GM21447 (cell line): ENCODE measurements at regions not wholly inside any gene's neighbourhood (a gene's known extent, or its start where the extent isn't known, plus 50 kb on each side); places are given as distances from the start of the nearest gene placed in this dataset.

Experiments used
- ATAC-seq: cut with Tn5 transposase; IDR thresholded peaks from one replicate; pipeline ENCODE4 v1.9.1; 2021; ENCODE audit not compliant: unreplicated experiment

DNA sequence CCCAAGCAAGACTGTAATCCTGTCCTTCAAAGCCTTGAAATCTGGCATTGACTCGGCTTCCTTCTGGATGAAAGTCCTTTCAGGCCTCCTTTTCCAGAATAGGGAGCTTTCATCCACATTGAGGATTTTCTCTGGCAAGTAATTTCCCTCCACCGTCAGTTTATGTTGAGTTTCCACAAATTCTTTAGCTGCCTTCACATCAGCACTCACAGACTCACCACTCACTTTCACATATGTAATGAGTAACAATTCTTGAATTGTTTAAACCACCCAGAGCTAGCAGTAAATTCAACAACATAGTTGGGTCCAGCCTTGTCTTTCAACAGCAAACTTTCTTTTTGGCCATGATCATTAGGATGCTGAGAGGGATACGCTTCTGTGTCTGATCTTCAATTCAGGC, 84.3 kb upstream of the PRDM11 start:
- ATAC-seq: no peak

- ATAC-seq: no peak
Observed at GRCh38 chr11:45062974-45063635, 83.3 kb upstream of the PRDM11 start.

- ATAC-seq: no peak
Observed at GRCh38 chr11:45063669-45064068, 82.8 kb upstream of the PRDM11 start.

GRCh38 chr11:45067966-45068365, 78.5 kb upstream of the PRDM11 start:
- no peak for ATAC-seq

DNA sequence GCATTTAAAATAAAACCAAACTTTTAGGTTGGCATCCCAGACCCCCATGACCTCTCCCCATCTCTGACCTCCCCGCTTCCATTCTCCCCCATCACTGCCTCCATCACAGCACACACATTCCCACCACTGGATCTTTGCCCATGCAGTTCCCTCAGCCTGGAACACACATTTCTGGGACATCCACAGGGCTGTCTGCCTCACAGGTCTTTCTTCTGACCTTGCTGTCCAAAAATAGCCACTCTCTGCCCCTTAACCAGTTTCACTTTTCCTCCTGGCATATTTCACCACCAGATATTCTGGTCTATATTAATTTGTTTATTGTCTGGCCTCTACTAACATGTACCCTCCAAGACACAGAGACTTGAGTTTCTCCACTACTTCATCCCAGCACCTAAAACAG, 75.2 kb upstream of the PRDM11 start:
- ATAC-seq: no peak

DNA sequence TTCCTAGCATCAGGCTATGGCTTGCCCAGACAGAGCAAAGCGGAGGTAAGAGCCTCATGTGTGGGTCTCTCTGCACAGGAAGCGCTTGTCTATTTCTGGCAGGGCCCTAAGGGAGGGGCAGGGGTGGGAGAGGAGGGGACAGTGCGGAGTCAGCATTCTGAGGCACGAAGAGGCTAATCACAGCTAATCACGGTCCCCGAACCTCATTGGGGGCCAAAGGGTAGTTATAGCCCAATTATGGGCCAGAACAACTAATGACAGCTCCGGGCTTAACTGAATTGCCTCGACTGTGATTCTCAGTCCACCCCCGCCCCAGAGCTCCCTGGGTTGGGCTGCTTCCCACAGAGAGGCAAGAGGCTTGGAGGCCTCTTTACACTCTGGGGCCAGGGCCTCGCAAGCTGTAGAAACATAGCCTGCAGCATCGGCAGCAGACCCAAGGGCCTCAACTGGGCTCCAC, 72.7 kb upstream of the PRDM11 start:
- ATAC-seq: no peak

GRCh38 chr11:45075519-45075918, 70.9 kb upstream of the PRDM11 start:
- no peak for ATAC-seq

- no peak for ATAC-seq
Observed at GRCh38 chr11:45075952-45076351, 70.5 kb upstream of the PRDM11 start.

DNA sequence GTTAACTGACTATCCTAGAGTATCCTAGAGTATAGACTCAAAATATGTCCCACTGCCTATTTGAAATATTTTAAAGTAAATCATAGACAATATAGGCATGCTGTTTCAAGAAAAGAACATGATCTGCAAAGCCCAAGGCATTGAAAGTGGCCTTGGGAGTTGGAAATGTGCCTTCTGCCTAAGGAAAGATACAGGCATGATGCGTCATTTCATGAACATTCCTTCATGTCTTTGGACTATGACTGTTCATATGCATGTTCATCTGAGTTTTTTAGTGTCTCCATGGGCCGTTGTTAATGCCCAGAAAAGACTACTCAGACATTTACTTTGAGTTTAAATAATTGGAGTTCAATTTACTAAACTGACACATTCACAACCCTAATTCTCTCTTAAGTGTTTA, 69.7 kb upstream of the PRDM11 start:
- no peak for ATAC-seq

DNA sequence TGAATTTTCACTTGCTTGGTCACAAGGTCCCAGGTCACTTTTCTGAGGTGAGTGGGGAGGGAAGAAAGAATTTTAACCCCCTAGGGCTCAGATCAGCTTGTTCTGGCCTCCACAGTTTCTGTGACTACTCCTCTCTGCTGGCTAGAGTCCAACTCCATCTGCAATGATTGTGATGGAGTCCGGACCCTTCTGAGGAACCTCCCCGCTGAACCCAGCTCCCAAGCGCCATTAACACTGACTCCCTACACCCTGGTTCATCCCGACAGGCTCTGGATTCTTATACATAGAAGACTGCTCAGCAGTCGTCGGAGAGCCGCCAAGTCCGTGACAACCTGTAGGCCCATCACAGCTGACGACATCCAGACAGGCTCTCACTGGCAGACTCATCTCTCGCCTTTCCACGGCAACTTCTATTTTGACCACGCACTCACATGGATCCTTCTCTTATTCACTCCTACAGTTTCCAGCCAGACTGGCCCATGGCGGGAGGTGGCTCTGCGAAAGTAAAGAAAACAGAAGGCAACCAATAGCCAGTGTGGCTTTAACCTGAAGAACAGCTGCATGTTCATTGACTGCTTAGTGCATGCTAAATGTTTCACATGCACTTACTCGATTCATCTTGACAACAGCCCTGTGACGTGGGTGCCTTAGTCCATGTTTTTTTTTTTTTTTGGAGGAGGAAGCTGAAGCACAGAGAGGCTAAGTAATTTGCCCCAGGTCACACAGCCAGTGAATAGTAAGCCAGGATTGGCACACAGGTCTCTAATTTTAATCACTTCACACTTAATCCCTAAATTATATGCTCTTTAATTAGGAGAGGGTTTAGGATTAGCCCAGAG, 68.0 kb upstream of the PRDM11 start:
- ATAC-seq: no peak

- no peak for ATAC-seq
Observed at GRCh38 chr11:45079075-45079444, 67.4 kb upstream of the PRDM11 start.

- no peak for ATAC-seq
Observed at GRCh38 chr11:45079567-45079942, 66.9 kb upstream of the PRDM11 start.

DNA sequence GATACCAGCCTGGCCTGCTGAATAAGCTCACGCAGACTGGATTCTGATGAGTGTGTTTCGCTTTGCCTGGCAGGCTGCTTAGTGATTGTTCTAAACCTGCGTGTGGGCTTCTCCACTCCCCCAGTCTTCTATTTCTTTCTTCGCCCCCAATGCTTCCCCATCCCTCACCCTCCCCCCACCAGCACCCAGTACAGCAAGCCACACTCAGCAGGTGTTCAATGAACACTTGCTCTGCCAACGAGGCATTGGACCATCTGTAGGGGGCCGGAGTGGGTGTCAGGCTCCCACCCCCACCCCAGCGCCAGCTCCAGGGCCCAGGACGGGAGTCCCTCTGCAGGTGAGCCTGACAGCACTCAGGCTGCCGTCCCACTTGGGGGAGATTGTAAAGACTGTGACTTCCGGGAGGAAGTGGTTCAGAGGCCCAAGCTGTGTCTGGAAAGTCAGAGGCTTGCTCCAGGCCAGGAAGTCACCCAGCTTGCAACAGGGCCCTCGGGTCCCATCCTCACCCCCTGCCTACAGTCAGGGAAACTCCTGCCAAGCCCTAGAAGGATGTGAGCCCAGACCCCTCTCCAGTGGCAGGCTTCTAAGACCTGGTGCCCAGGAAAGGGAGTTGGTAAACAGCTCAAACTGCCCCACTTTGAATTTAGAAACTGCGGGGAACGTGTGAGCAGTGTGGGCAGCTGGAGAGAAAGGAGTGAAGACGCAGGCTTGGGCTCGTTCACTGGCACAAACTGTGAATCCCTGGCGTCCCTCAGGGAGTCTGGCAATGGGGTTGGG, 66.3 kb upstream of the PRDM11 start:
- peak; percentile 73 for ATAC-seq

GRCh38 chr11:45082744-45083543, 63.5 kb upstream of the PRDM11 start:
- no peak for ATAC-seq

GRCh38 chr11:45083544-45084087, 62.8 kb upstream of the PRDM11 start:
- ATAC-seq: no peak

GRCh38 chr11:45085646-45086501, 60.6 kb upstream of the PRDM11 start:
- no peak for ATAC-seq

DNA sequence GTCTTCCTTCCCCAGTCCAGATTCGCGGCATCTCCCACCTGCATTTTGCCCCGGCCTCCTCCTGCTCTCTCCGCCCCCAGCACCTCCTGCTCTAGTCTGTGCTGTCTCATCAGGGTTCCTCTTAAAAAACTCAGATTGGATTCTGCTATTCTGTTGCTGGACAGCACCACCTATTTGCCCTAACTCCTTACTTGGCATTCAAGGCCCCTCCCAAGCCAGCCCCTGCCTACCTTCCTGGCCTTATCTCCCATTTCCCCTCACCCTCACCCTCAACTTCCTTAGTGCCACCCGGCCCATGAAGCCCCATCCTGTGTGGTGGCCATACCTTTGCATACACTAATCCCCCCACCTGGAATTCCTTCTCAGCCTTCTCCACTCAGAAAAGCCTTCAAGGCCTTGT, 59.9 kb upstream of the PRDM11 start:
- no peak for ATAC-seq

DNA sequence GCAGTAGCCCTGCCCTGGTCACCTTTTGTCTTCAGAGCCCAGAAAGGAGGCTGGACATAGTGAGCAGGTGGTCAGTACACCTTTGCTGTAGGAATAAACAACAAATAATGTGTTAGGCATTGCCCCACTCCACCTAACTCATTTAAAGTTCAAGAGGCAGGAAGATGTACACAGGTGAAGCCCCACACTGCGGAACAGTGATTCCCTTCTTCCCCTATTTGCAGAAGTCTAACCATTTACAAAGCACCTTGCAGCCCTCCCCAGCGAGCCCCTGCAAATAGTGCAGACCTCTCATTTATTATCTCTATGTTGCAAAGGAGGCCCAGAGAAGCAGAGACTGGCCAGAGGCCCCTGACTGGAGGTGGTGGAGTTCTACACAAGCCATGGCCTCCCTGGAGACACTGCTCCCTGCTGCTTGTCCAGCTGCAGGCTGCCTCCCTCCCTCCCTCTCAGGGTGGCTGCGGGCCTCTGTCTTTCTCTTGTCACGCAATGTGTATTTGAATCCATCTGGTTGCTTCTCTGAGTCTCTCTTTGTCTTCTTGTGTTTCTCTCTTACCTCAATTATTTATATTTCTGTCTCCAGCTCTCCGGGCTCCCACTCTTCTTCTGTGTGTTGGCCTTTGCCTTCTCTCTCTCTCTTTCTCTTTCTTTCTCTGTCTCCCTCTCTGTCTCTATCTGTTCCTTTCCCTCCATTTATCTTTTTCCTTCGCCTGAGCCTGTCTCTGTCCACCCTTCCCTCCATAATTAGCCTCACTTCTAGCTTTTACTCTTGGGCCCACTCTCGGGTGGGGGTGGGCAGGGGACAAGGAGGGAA, 59.1 kb upstream of the PRDM11 start:
- ATAC-seq: no peak

DNA sequence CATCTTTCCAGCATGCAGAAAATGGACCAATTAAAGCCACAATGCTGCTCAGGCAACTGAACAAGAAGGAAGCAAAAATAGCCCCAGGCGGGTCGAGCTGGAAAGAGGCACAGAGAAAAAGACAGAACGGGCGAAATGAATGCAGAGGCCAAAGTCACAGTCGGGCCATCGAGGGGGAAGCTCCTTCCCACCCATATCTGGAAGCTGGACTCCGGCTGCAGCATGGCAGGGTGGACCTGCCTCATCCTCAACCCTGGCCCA, 58.6 kb upstream of the PRDM11 start:
- no peak for ATAC-seq
